RKO (cell line): ENCODE measurements at regions not wholly inside any gene's neighbourhood (a gene's known extent, or its start where the extent isn't known, plus 50 kb on each side); places are given as distances from the start of the nearest gene placed in this dataset.
A peak's percentile ranks its signal among the peaks of the same experiment; 100 is the strongest.
"Not testable (repeated sequence)": the region's sequence is repeated elsewhere in the genome, so short reads cannot be mapped to it uniquely, and the experiment has no call there.

Experiments
- DNase-seq: peaks from one replicate; pipeline ENCODE4 v3.0.0-alpha.2; 2016; ENCODE audit warnings: low spot score

DNA sequence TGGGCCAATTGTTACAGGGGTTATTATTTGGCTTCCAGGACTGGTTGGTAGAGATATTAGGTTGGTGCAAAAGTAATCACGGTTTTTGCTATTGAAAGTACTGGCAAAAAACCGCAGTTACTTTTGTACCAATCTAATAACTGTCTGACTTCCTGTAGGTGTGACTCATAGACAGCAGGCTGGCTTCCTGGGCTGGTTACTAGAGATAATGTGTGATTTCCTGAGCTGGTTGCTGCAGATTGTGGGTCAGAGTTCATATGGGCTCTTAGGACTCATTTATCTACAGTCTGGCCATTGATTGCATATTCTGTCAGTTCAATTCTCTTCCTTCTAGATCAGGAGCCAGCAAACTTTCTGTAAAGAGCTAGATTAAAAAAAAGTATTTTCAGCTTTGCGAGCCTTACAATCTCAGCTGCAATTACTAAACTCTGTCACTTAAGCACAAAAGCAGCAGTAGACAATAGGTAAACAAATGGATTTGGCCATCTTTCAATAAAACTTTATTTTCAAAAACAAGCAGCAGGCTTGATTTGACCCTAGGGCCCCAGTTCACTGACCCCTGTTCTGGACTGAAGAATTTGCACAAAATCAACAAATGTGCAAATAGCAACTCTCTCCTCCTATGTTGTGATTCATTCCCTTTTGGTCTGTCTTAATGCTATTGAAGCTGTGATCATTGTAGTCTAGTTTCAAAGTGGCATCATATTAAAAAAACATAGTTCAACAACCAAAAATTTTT lies 50.8 kb upstream of the BOD1L1 start:
- DNase-seq: peak; percentile 26

DNA sequence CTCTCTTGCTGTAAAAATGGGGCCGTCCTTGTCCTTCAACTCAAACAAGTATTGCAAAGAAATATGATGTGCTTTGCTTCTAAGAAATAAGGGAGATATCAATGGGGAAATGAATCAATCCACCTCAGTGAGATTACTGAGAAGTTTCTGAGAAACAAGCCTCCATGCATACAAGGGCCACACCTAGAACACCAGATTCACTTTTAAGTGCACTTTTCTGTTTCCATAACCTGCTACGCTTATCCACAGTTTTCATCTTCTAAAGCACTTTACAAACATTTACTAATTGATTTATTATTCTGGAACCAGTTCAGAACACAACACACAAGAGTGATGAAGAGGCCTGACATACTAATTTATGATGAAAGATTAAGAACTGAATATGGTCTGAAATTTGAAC lies 54.0 kb upstream of the BOD1L1 start:
- DNase-seq: no peak

DNA sequence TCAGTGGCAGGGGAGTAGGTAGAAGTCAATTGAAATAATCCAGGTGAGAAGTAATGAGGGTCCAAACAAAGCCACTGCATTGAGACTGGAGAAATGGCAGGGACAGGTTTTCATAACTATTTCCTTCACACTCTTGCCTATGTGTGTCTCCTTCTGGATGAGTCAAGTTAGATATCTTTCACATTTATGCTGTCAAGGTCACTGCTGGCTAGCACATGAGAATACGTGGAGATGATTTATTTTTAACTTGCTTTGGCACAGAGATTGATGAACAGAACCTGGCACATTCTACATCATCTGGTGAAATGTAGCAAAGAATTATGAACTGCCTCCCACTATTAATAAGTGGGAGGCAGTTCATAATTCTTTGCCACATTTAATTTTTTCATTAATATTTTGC lies 66.7 kb upstream of the BOD1L1 start:
- no peak for DNase-seq

DNA sequence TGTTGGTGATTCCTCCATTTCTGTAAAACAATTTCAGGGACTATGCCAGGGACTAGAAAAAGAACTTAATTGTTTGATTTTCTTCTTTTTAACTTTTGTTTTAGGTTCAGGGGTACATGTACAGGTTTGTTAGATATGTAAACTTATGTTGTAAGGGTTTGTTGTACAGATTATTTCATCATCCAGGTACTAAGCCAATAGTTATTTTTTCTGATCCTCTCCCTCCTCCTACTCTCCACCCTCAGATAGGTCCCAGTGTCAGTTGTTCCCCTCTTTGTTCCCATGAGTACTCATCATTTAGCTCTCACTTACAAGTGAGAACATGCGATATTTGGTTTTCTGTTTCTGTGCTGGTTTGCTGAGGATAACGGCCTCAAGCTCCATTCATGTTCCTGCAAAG lies 70.8 kb upstream of the BOD1L1 start:
- no peak for DNase-seq

DNA sequence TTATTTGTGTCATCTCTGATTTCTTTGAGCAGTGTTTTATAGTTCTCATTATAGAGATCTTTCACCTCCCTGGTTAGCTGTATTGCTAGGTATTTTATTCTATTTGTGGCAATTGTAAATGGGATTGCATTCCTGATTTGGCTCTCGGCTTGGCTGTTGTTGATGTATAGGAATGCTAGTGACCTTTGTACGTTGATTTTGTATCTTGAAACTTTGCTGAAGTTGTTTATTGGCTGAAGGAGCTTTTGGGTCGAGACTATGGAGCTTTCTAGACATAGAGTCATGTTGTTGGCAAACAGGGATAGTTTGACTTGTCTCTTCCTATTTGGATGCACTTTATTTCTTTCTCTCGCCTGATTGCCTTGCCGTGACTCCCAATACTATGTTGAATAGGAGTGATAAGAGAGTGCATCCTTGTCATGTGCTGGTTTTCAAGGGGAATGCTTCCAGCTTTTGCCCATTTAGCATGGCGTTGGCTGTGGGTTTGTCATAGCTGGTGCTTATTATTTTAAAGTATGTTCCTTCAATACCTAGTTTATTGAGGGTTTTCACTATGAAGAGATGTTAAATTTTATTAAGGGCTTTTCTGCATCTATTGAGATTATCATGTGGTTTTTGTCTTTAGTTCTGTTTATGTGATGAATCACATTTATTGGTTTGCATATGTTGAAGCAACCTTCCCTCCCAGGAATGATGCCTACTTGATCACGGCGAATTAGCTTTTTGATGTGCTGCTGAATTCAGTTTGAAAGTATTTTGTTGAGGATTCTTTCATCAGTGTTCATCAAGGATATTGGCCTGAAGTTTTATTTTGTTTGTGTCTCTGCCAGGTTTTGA lies 72.7 kb upstream of the BOD1L1 start:
- DNase-seq: no peak

DNA sequence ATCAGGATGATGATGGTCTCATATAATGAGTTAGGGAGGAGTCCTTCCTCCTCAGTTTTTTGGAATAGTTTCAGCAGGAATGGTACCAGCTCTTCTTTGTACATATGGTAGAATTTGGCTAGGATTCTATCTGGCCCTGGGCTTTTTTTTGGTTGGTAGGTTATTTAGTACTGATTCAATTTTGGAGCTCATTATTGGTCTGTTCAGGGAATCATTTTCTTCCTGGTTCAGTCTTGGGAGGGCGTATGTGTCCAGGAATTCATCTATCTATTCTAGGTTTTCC lies 73.3 kb upstream of the BOD1L1 start:
- DNase-seq: not testable (repeated sequence)

DNA sequence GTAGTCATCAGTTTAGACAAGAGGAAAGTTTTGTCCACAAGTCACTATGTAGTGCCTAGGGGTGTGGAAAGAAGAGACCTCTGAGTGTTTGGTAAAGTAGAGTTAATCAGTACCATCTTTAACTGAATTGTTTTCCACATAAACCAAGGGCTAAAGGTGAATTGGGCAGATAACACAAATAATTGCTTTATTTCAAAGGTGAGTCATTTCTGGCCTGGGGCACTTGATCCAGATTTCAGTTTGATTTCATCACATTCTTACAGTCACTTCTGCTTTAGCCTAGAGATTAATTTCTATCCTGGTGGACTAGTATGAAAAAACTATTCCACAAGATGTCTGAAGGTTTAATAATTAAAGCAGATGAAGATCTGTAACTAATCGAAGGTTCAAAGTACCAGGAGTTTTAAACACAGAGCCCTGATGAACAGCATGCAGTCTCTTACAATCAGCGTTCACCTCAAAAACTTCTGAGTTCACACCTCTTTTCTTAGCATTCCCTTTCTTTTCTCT lies 74.5 kb upstream of the BOD1L1 start:
- no peak for DNase-seq

DNA sequence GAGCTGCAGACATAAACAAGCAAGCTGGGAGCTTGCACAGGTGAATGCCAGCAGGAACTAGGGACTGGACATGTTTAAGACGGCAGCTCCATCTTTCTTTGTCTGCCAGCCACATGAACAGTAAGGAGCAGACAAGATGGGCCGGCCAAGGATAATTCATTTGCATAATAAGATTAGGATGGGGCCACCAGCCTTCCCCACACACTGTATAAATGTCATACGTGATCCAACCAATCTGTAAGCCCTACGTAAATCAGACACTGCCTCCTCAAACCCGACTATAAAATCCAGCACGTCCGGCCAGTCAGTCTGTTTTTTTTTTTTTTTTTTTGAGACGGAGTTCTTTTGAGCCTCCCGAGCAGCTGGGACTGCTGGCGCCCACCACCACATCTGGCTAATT lies 75.6 kb upstream of the BOD1L1 start:
- no peak for DNase-seq

DNA sequence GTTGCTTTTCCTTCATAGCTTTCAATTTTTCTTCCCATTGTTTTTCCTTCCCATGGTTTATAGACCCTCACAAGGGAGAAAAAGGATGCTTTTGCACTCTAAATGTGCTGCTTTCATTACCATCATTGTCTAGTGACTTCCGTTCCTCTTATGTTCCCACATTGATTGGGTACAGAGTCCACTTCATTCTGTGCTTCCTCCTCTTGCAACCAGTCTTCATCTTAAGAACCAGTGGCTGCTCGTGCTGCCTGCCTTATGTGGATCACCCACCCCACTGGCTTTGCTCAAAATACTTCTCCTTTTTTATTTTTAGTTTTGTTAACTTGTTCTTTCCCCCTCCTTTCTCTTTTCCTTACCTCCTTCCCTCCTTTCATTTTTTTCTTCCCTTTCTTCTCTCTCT lies 76.5 kb upstream of the BOD1L1 start:
- DNase-seq: no peak

DNA sequence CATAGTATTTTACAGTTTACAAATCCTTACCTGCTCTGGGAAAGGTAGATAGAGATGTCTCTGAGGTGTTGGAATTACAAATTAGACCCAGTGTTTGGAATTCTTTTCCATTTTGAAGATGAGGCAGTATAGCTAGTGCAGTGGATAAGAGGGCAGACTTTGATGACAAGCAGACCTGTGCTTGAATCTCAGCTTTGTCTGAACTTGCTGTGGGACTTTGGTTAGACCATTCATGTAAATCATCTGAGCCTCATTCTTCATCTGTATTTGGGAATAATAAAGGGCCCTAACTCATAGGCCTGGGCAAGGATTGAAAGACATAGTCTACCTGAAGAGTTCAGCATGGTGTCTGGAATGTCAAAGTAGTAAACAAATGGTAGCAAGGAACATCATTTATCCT lies 77.2 kb upstream of the BOD1L1 start:
- no peak for DNase-seq

DNA sequence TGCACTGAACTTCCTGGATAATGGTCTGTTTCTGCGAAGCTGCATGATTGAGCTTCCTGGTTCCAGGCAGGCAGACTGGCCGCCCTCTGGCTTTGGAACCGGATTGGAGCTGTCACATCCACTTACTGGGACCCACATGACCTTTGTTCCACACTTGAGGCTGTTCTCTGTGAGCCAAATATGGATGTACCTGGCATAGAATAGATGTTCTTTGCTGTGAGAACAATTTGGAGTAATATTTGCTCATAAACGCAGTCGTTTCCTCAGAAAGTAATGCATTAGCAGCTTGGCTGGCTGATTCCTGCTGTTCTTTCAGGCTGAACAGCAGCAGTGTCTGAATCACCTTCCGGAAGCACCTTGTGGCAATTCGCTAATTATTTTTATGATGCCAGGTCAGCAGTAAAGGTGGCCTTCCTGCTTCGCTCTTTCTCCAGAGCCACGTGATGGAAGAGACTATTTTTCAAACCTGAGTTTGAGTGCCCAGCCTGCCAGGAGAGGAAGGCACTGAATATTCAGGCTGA lies 78.1 kb upstream of the BOD1L1 start:
- DNase-seq: no peak

DNA sequence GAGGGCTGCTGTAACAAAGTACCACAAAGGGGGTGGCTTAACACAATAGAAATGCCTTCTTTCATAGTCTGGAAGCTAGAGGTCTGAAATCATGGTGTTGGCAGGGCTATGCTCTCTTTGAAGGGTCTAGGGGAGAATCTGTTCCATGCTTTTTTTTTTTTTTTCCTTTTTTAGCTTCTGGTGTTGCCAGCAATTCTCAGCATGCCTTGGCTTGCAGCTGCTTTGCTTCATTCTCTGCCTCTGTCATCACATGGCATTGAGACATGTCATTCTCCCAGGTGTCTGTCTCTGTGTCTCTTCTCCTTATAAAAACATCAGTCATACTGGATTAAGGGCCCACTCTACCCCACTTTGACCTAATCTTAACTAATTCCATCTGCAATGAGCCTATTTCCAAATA lies 78.6 kb upstream of the BOD1L1 start:
- DNase-seq: no peak

DNA sequence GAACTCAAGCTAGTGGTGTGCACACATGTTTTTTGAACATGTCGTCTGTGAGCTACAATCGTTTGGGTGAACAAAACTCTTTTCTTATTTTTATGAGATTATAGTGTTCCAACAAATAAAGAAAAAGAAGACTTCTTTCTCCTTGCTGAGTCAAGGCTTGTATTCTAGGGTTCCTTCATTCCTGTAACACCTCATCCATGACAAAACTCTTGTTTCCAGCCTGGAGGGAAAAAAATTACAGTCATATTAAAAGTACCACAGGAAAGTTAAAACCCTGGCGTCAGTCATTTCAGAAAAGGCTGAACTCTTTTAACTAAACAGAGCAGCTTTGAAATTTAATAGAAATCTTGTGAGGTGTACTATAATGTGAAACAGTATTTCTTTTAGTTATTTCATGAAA lies 79.2 kb upstream of the BOD1L1 start:
- no peak for DNase-seq

DNA sequence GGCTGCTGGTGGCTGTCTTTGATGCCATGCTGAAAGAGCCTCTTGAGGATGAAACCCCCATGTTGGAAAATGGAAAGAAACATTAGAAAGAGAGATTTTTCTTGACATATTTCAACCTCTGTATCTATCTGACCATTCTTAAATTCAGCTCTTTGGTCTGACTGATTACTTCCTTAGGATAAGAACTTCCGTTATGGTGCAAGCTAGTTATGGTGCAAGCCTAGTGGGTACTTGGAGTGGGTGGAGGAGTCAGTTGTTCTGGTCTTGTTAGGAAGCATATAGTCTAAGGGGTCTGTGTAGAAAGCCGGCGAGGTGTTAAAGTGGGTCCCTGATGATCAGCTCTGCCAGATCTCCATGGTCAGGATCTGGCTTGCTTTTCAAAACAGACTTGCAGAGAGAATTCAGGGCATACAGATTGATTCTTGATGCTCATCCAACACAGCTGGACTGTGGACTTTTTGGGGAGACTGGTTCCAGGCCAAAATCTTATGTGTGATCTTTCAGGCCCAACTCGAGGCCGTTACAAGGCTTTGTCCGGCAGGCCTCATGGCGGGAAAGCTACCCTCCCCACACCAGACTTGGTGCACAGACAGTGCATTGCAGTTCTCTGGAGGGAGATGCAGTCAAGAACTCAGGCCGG lies 82.8 kb upstream of the BOD1L1 start:
- DNase-seq: no peak

DNA sequence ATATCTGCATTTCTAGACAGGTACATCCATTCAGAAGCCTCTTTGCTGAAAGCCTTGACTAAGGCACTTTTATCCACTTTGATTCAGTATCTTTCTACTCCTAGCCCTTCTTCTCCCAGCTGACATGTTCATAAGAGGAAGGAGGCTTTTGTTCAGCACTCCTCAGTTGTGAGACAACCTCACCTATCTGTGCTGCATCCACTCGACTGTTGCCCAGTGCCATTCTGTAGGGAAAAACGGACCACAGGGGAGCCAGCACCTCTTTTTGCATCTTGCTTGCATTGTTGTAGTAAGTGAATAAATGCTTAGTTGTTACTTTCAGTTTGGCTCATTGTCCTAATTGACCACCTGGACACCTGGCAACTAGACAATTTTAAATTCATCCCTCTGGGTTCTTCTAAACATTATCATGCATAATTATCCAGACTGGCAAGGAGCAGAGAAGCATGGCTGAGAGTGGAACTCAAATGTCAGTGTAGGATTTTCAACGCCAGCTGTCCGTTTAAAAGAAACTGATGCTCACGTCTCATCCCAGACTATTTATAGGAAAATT lies 83.8 kb upstream of the BOD1L1 start:
- no peak for DNase-seq

DNA sequence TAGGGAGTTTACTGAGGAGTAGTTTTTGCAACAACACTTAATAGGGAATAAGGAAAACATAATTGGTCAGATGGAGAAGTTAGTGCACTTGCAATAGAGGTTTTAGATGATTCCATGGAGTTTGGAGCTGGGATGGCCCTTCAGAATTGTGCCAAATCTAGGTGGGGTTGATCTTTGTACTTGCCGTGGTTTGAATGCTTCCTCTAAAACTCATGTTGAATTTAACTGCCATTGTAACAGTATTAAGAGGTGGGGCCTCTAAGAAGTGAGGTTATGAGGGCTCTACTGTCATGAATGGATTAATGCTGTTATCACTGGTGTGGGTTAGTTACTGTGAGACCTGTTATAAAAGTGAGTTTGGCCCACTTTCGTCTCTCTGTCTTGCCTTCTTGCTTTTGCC lies 94.4 kb upstream of the BOD1L1 start:
- DNase-seq: no peak

DNA sequence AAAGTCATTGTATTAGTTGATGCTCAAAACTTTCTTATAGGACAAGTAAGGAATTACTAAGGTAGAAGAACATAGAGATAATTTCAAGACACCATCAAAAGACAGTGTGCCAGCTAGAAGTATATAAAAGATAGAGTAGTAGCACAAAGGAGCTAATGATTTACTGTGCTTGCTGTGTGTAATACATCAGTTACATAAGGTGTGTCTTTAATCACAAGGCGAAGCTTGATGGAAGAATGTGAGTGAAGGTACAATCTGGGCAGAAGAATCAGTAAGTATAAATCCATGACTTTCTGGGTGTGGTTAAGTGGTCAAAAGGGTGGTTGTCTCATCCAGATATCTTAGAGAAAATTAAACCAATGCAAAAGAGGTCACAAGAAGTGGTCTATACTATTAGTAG lies 95.1 kb upstream of the BOD1L1 start:
- no peak for DNase-seq

DNA sequence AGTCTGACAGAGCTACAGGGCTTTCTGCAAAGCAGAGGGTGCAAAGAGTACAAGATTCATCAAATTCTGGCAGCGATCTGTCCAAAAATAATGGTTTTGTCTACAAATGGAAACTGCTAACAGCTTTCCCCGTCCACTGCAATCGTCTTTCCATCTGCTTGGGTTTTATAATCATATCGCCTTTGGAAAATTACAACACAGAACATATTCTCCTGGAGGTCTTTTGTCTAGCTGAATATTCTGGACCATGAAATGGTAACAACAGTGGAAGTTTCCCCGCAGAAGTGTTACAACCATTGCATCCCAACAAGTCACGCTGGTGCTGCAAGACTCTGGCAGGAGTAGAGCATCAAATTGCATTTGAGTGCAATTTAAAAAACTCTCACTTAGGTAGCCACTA lies 101.2 kb upstream of the BOD1L1 start:
- DNase-seq: no peak

DNA sequence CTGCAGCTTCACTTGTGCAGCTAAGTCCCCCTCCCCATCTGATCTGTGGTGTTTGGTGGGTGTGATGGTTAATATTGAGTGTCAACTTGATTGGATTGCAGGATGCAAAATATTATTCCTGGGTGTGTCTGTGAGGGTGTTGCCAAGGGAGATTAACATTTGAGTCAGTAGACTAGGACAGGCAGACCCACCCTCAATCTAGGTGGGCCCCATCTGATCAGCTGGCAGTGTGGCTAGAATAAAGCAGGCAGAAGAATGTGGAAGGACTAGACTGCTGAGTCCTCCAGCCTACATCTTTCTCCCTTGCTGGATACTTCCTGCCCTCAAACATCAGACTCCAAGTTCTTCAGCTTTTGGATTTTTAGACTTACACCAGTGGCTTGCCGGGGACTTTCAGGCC lies 103.5 kb upstream of the BOD1L1 start:
- DNase-seq: no peak

DNA sequence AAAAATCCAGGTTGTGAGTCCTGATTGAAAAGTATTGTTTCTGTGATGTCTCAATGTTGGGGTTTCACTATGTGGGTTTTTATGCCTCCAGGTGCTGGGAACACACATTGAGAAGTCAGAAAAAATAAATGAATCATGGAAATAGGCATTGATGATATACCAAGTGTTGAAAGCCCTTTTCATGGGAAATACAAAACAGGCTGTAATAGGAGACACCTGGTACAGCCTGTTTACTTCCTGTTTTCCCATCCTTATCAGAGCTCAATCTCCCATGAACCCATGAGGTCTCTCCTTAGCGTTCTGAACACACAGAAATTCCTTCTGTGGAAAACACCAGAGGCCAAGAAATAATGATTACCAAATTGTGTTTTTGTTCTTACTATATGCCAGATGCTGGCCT lies 106.3 kb upstream of the BOD1L1 start:
- no peak for DNase-seq

DNA sequence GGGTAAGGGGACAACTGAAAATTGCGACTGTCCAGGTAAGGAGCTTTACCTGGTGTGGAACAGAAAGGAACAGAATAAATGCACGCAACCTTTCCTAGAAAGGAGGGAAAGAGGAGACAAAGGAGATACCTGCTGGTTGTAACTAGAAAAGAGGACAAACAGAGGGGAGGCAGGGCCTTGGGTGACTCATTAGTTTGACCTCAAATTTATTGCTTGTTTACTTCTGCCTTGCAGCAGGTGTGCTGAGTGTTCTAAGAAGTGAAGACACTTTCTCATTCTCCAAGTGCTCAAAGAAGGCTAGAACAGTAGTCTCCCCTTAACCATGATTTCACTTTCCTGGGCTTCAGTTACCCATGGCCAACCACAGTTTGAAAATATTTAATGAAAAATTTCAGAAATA lies 123.1 kb upstream of the BOD1L1 start:
- no peak for DNase-seq

DNA sequence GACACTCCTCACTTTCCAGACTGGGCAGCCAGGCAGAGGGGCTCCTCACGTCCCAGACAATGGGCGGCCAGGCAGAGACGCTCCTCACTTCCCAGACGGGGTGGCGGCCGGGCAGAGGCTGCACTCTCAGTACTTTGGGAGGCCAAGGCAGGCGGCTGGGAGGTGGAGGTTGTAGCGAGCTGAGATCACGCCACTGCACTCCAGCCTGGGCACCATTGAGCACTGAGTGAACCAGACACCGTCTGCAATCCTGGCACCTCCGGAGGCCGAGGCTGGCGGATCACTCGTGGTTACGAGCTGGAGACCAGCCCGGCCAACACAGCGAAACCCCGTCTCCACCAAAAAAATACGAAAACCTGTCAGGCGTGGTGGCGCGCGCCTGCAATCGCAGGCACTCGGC lies 134.1 kb upstream of the BOD1L1 start:
- not testable (repeated sequence) for DNase-seq

DNA sequence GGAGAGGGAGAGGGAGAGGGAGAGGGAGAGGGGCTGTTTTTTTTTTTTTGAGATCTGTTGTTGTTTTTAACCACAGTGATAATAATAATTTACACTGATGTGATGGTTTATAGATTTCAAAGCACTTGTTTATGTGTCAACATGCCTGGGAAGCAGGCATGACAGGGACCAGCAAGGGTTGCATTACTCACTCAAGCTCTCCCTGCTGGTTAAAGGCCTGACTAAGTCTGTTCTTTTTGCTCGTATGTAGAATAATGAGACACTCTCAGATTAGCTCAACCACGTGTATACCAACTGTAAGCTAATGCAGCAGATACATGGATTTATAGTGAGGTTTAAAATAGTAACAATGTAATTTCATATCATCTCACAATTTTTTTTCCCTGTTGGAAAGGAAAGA lies 134.6 kb upstream of the BOD1L1 start:
- no peak for DNase-seq
